Mucosa of rectum (tissue), 2 donors: ENCODE measurements at regions not wholly inside any gene's neighbourhood (a gene's known extent, or its start where the extent isn't known, plus 50 kb on each side); places are given as distances from the start of the nearest gene placed in this dataset.
"Not testable (repeated sequence)": the region's sequence is repeated elsewhere in the genome, so short reads cannot be mapped to it uniquely, and the experiment has no call there.

Source experiments
- H3K27ac ChIP-seq, 2 donors: one replicate each; pipeline ENCODE4 v1.7.0; 2013; ENCODE audit warnings: inconsistent platforms in 2 of 2, low read depth in 2 of 2, low read length in 2 of 2
- H3K27me3 ChIP-seq, 2 donors: one replicate each; pipeline ENCODE4 v1.7.0; 2013; ENCODE audit warnings: low read length in 2 of 2; ENCODE audit not compliant: control insufficient read depth in 2 of 2, insufficient read depth in 2 of 2
- H3K36me3 ChIP-seq, 2 donors: one replicate each; pipeline ENCODE4 v1.7.0; 2013; ENCODE audit warnings: low read length in 2 of 2; ENCODE audit not compliant: control insufficient read depth in 2 of 2, insufficient read depth in 2 of 2
- H3K4me1 ChIP-seq, 2 donors: one replicate each; pipeline ENCODE4 v1.7.0; 2013; ENCODE audit warnings: low read length in 2 of 2, mild to moderate bottlenecking in 1 of 2; ENCODE audit not compliant: control insufficient read depth in 2 of 2, insufficient read depth in 2 of 2
- H3K4me3 ChIP-seq, 2 donors: one replicate each; pipeline ENCODE4 v1.7.0; 2013; ENCODE audit warnings: low read length in 2 of 2
- H3K9ac ChIP-seq, 2 donors: one replicate each; pipeline ENCODE4 v1.7.0; 2013; ENCODE audit warnings: low read length in 2 of 2, low read depth in 1 of 2, mild to moderate bottlenecking in 1 of 2
- H3K9me3 ChIP-seq, 2 donors: one replicate each; pipeline ENCODE4 v1.7.0; 2013; ENCODE audit warnings: low read length in 2 of 2; ENCODE audit not compliant: control insufficient read depth in 2 of 2
- donor health status: healthy.
- donor health status: Normal muscosa, but diverticular disease.

DNA sequence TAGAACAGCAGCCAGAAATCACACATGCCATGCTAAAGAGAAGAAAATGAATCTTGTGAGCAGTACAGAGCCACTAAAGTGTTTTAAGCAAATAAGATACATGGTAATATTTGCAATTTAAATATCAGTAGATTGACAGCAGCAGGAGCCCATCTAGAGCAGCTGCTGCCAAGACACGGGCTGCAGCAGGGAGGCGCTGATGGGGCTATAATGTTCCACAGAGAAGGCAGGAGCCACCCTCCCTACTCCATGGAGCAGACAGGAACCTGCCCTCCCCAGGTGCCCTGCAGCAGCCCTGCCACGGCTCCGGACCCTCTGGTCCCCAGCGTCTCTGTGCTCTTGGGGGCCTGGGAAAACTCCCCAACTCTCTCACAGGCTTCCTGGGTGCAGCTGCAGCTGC lies 224.1 kb upstream of the ISL1 start:
- H3K4me3 ChIP-seq: no peak overlapping the region

DNA sequence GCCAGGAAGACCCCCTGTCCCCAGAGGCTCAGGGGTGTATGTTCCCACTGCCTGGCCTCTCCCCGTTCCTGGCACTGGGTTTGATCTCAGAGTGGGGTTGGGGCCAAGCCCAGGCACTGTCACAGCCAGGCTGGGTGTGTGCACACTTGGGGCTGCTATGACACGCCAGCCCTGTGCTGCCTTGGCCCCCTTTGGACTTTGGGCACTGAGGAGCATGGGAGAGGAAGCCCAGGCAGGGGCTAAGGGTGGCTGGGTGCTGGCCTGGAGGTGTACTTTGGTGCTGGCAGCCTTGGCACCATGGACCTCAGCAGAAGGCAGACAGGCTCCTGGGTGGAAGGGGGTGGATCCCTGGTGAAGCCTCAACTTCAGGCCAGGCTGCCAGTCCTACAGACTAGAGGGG lies 223.6 kb upstream of the ISL1 start:
- no peaks in the 10 kb centered on the region for H3K4me1 ChIP-seq
- no peak overlapping the region for H3K27ac ChIP-seq
- no peaks in the 10 kb centered on the region for H3K36me3 ChIP-seq
- no peak overlapping the region for H3K9ac ChIP-seq
- peaks cover 0 to 3% of the 10 kb centered on the region in 2 donors for H3K9me3 ChIP-seq
- H3K27me3 ChIP-seq: no peaks in the 10 kb centered on the region
- no peak overlapping the region for H3K4me3 ChIP-seq

More for the DNA sequence above, 224.1 kb upstream of the ISL1 start:
- no peak overlapping the region for H3K9ac ChIP-seq
- no peaks in the 10 kb centered on the region for H3K4me1 ChIP-seq
- H3K27me3 ChIP-seq: no peaks in the 10 kb centered on the region
- peaks cover 0 to 3% of the 10 kb centered on the region in 2 donors for H3K9me3 ChIP-seq
- no peaks in the 10 kb centered on the region for H3K36me3 ChIP-seq
- no peak overlapping the region for H3K27ac ChIP-seq

DNA sequence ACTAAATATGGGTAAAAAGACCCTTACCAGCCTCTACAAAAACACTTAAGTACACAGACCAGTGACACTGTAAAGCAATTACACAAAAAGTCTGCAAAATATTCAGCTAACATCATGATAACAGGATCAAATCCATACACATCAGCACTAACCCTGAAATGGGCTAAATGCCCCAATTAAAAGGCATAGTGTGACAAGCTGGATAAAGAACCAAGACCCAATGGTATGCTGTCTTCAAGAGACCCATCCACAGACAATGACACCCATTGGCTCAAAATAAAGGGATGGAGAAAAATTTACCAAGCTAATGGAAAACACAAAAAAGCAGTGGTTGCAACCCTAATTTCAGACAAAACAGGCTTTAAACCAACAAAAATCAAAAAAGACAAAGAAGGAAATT lies 221.0 kb upstream of the ISL1 start:
- H3K27me3 ChIP-seq: no peaks in the 10 kb centered on the region
- no peaks in the 10 kb centered on the region for H3K36me3 ChIP-seq
- H3K9ac ChIP-seq: no peak overlapping the region
- no peak overlapping the region for H3K4me3 ChIP-seq
- H3K4me1 ChIP-seq: no peaks in the 10 kb centered on the region
- H3K27ac ChIP-seq: no peak overlapping the region
- peaks cover 0 to 3% of the 10 kb centered on the region in 2 donors for H3K9me3 ChIP-seq

DNA sequence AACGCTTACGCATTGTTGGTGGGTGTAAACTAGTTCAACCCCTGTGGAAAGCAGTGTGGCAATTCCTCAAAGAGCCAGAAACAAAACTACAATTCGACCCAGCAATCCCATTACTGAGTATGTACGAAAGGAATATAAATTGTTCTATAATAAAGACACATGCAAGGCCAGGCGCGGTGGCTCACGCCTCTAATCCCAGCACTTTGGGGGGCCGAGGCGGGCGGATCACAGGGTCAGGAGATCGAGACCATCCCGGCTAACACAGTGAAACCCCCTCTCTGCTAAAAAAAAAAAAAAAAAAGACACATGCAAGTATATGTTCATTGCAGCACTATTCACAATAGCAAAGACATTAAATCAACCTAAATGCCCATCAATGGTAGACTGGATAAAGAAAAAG lies 217.6 kb upstream of the ISL1 start:
- H3K36me3 ChIP-seq, H3K4me3 ChIP-seq, H3K27me3 ChIP-seq, H3K9me3 ChIP-seq, H3K27ac ChIP-seq, H3K9ac ChIP-seq, H3K4me1 ChIP-seq: not testable (repeated sequence)

DNA sequence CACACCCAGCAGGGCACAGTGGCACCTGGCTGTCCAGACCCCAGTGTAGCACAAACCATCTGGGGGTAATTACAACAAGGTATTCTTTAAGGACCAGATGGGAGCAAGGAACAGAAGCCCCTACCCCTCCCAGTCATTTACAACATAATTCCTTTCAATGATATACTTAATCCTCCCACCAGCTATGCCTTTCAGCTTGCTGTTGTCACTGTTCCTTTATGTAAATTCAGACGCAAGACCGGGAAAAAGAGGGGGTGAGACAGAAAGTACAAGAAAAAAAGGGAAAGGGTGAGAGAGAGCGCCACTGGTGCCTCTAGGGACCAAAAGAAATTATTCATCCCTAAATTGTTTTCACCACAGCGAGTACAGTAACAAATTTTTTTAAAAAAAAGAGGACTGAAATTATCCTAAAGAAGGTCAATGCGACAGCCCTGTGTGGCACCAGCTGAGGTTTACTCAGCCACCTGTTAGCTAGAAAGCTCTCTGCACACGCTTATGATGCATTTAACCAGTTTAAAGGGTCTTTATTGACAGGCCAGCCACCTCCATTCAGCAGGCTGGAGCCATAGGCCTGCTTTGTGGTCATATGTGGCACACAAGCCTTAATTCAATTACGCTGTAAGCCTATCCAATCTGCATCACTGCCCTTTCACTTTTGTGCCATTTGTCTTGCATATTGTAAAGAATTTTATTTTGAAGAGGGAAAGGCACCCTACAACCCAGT lies 210.2 kb upstream of the ISL1 start:
- Histone ChIP-seq H3K4me3 (no peak overlapping the region), H3K9me3 (no peaks in the 10 kb centered on the region), H3K9ac (no peak overlapping the region), H3K27me3 (no peaks in the 10 kb centered on the region), H3K4me1 (no peaks in the 10 kb centered on the region), H3K27ac (no peak overlapping the region), H3K36me3 (no peaks in the 10 kb centered on the region)

DNA sequence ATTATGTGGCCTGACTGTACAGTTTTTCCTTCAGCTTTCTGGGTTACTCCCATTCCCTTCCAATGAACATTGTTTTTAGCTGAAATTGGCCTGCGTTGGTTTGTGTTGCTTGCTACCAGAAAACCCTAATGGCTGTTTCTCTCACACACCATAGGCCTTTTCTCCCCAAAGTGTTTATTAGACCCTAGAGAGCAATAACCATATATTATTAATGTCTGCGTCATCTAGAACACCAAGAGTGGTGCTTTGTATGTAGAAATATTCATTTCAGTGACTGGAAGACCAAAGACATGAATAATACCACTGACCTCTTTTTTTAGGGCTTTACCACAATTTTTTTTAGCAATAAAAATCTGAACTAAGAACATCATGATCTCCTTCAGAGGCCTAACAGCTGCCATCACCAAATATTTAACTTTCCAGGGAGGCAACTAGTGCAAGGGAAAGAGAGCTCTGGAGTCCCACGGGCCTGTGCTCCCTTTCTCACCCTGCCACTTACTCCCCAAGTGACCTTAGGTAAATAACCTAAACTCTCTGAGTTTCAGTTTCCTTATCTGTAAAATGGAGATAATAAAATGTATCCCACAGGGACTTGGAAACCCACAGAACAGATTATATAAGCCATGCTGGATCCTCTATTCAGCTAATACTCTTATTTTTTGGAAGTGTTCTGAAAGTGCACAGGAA lies 201.9 kb upstream of the ISL1 start:
- Histone ChIP-seq H3K9me3 (no peaks in the 10 kb centered on the region), H3K4me3 (no peak overlapping the region), H3K27ac (no peak overlapping the region), H3K27me3 (no peaks in the 10 kb centered on the region), H3K4me1 (no peaks in the 10 kb centered on the region), H3K9ac (no peak overlapping the region), H3K36me3 (no peaks in the 10 kb centered on the region)

DNA sequence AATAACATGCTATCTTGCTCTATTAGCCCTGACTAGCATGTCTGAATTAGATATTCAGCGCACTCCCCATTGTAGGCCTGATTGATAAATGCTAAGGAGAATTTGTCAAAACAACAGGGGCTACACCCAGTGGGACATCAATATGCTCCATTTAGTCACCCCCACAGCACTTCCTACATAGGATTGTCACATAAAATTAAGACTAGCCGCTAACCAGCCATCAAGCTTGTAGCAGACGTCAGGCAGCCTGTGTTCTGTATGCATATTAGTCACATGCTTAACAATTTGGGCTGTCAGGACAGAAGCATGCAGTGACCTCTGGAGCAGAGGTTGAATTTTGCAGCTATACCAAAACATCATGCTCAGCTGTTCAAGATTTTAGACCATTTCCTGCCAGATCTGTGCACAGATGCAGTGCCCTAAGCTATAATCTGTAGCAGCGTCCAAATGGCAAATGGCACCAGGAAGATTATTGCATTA lies 197.4 kb upstream of the ISL1 start:
- no peak overlapping the region for H3K4me3 ChIP-seq
- no peak overlapping the region for H3K27ac ChIP-seq
- H3K4me1 ChIP-seq: no peaks in the 10 kb centered on the region
- no peaks in the 10 kb centered on the region for H3K36me3 ChIP-seq
- no peak overlapping the region for H3K9ac ChIP-seq
- no peaks in the 10 kb centered on the region for H3K9me3 ChIP-seq
- no peaks in the 10 kb centered on the region for H3K27me3 ChIP-seq

DNA sequence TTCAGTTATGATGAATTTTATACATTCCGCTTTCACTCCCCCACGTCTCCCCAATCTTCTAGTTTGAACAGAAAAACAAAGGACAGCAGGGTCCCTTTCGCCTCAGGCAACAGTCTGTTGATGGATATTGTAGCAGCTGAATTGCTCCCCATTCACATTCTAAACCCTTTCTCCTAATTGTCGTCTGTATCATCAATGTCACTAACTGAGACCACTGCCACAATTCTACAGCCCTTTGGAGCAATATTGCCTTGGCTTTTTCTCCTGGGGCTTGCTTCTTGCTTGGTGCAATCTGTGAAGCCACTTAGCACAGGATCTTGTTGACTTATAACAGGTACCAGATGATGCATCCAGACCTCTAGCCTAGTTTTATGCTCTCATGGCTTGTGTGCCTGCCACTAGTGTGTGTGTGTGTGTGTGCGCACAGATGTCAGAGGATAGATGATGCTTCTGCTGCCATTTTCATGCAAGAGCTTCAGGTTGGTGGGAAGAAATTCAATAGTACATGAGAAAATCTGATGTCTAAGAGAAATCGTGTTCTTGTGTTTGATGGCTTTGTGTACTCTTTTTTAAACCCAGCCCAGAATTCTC lies 195.2 kb upstream of the ISL1 start:
- Histone ChIP-seq H3K4me1 (no peaks in the 10 kb centered on the region), H3K27ac (no peak overlapping the region), H3K36me3 (no peaks in the 10 kb centered on the region), H3K4me3 (no peak overlapping the region), H3K9ac (no peak overlapping the region), H3K27me3 (no peaks in the 10 kb centered on the region), H3K9me3 (no peaks in the 10 kb centered on the region)

DNA sequence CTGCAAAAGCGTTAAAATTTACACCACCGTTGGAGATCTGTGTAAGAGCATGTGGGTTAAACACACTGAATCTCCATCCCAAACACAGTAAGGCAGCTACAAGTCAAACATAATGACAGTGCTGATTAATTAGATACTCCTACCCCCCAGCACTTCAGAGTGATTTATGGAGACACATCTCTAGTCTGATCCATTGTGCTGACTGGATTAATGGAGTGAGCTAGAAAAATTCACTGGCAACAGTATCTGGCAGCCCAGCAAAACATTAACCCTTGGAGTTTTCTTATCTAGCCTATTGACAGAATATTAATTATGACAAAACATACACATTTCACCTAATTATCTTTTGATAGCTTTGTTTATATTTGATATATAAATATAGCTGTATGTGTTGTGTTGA lies 188.6 kb upstream of the ISL1 start:
- Histone ChIP-seq H3K4me1 (no peaks in the 10 kb centered on the region), H3K36me3 (no peaks in the 10 kb centered on the region), H3K4me3 (no peak overlapping the region), H3K9me3 (no peaks in the 10 kb centered on the region), H3K27me3 (no peaks in the 10 kb centered on the region), H3K9ac (no peak overlapping the region), H3K27ac (no peak overlapping the region)

DNA sequence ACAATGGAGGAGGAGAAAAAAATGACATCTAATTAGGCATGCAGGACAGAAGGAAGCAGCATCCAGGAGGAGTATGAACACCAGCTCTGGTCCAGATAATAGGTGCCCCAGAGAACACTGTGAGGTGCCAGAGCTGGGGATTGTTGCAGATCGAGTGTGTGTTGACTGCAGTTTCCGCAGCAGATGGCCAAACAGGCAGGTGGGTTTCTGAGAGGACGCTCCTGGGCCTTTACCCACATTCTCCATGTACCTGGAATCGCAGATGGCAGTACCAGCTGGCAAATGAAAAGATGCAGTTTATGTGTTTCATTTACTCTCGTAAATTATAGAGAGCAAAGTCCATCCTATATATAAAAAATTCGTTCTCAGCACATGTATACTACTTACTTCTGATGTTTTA lies 182.2 kb upstream of the ISL1 start:
- no peaks in the 10 kb centered on the region for H3K9me3 ChIP-seq
- H3K4me1 ChIP-seq: no peaks in the 10 kb centered on the region
- no peak overlapping the region for H3K9ac ChIP-seq
- H3K4me3 ChIP-seq: no peak overlapping the region
- no peak overlapping the region for H3K27ac ChIP-seq
- no peaks in the 10 kb centered on the region for H3K27me3 ChIP-seq
- H3K36me3 ChIP-seq: no peaks in the 10 kb centered on the region
